ENCODE measurements at regions not wholly inside any gene's neighbourhood (a gene's known extent, or its start where the extent isn't known, plus 50 kb on each side); places are given as distances from the start of the nearest gene placed in this dataset.

DNA sequence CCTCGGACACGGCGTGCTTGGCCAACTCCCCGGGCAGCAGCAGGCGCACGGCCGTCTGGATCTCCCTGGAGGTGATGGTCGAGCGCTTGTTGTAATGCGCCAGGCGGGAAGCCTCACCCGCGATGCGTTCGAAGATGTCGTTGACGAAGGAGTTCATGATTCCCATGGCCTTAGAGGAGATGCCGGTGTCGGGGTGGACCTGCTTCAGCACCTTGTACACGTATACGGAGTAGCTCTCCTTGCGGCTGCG, 101.1 kb upstream of the PRSS16 start (continued):
- TF ChIP-seq, protein P1, sequence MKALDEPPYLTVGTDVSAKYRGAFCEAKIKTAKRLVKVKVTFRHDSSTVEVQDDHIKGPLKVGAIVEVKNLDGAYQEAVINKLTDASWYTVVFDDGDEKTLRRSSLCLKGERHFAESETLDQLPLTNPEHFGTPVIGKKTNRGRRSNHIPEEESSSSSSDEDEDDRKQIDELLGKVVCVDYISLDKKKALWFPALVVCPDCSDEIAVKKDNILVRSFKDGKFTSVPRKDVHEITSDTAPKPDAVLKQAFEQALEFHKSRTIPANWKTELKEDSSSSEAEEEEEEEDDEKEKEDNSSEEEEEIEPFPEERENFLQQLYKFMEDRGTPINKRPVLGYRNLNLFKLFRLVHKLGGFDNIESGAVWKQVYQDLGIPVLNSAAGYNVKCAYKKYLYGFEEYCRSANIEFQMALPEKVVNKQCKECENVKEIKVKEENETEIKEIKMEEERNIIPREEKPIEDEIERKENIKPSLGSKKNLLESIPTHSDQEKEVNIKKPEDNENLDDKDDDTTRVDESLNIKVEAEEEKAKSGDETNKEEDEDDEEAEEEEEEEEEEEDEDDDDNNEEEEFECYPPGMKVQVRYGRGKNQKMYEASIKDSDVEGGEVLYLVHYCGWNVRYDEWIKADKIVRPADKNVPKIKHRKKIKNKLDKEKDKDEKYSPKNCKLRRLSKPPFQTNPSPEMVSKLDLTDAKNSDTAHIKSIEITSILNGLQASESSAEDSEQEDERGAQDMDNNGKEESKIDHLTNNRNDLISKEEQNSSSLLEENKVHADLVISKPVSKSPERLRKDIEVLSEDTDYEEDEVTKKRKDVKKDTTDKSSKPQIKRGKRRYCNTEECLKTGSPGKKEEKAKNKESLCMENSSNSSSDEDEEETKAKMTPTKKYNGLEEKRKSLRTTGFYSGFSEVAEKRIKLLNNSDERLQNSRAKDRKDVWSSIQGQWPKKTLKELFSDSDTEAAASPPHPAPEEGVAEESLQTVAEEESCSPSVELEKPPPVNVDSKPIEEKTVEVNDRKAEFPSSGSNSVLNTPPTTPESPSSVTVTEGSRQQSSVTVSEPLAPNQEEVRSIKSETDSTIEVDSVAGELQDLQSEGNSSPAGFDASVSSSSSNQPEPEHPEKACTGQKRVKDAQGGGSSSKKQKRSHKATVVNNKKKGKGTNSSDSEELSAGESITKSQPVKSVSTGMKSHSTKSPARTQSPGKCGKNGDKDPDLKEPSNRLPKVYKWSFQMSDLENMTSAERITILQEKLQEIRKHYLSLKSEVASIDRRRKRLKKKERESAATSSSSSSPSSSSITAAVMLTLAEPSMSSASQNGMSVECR (CRISPR knock-in tag; IDR thresholded peaks at IDR 0.05; ENCODE audit: borderline replicate concordance) = peak; percentile 65; the same call in 1 of the 2 replicates
- TF ChIP-seq ZNF219 (CRISPR knock-in tag; IDR thresholded peaks at IDR 0.05; ENCODE audit: borderline replicate concordance) = peak; percentile 73; the same call in 1 of the 2 replicates
- 0 out of 2 replicates have a peak, but pooled peaks have one; percentile 26 for TF ChIP-seq TCF7 (CRISPR knock-in tag; IDR thresholded peaks at IDR 0.05; ENCODE audit: low read depth)
- TF ChIP-seq KAT7 (CRISPR knock-in tag; IDR thresholded peaks at IDR 0.05; ENCODE audit: borderline replicate concordance) = 0 out of 2 replicates have a peak, but pooled peaks have one; percentile 3

DNA sequence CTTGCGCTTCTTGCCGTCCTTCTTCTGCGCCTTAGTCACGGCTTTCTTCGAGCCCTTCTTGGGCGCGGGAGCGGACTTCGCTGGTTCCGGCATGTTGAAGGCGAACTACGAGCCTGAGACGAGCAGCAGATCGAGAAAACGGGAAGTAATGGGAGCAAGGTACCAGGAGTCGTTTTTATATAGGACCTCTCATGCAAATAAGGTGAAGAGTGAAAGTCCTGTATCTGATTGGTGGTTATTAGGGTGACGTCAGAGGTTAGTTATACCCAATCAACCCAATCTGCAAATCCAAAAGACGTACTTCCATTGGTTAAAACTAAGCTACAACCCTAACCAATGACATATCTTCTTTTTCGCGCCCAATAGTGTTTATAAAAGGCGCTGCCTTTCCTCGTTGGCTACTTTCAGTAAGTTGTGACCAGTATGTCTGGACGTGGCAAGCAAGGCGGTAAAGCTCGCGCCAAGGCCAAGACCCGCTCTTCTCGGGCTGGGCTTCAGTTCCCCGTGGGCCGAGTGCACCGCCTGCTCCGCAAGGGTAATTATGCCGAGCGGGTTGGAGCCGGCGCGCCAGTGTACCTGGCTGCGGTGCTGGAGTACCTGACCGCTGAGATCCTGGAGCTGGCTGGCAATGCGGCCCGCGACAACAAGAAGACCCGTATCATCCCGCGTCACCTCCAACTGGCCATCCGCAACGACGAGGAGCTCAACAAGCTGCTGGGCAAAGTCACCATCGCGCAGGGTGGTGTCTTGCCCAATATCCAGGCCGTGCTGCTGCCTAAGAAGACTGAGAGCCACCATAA, 100.6 kb upstream of the PRSS16 start:
- ATAC-seq (peak; percentile 67), DNase-seq (ENCODE audit: low spot score) (peak; percentile 80)
- no peak overlapping the region for H3K4me3 Mint-ChIP-seq
- peaks cover 6% of the 10 kb centered on the region; the same call in 1 of the 2 replicates for H3K36me3 Mint-ChIP-seq
- POLR2A ChIA-PET = interaction anchor here (0.6 to 8.3 kb wide), 62 partner anchors 8 to 1181 kb away, joined by 3 to 286 read pairs (median 7); partner anchors contain the start of gene HMGN4
- CTCF ChIA-PET = interaction anchor here (0.7 to 1.2 kb wide), 3 partner anchors 20 to 551 kb away, joined by 3 to 5 read pairs (median 4); no protein-coding TSS in a partner anchor
- H3K27ac Mint-ChIP-seq = no peak overlapping the region
- H3K27me3 Mint-ChIP-seq (ENCODE audit: low read depth) = no peaks in the 10 kb centered on the region
- H3K9me3 Mint-ChIP-seq = no peaks in the 10 kb centered on the region
- peaks cover 23% of the 10 kb centered on the region for H3K4me1 Mint-ChIP-seq
- TF ChIP-seq, protein P2, sequence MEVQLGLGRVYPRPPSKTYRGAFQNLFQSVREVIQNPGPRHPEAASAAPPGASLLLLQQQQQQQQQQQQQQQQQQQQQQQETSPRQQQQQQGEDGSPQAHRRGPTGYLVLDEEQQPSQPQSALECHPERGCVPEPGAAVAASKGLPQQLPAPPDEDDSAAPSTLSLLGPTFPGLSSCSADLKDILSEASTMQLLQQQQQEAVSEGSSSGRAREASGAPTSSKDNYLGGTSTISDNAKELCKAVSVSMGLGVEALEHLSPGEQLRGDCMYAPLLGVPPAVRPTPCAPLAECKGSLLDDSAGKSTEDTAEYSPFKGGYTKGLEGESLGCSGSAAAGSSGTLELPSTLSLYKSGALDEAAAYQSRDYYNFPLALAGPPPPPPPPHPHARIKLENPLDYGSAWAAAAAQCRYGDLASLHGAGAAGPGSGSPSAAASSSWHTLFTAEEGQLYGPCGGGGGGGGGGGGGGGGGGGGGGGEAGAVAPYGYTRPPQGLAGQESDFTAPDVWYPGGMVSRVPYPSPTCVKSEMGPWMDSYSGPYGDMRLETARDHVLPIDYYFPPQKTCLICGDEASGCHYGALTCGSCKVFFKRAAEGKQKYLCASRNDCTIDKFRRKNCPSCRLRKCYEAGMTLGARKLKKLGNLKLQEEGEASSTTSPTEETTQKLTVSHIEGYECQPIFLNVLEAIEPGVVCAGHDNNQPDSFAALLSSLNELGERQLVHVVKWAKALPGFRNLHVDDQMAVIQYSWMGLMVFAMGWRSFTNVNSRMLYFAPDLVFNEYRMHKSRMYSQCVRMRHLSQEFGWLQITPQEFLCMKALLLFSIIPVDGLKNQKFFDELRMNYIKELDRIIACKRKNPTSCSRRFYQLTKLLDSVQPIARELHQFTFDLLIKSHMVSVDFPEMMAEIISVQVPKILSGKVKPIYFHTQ (CRISPR knock-in tag; IDR thresholded peaks at IDR 0.05) = peak; percentile 90; the same call in 1 of the 2 replicates
- TF ChIP-seq, protein P3, sequence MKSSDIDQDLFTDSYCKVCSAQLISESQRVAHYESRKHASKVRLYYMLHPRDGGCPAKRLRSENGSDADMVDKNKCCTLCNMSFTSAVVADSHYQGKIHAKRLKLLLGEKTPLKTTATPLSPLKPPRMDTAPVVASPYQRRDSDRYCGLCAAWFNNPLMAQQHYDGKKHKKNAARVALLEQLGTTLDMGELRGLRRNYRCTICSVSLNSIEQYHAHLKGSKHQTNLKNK (CRISPR knock-in tag; IDR thresholded peaks at IDR 0.05) = peak; percentile 89
- 0 out of 2 replicates have a peak, but pooled peaks have one; percentile 42 for TF ChIP-seq NR1H2 (CRISPR knock-in tag; IDR thresholded peaks at IDR 0.05)
- peak; percentile 34; the same call in 1 of the 2 replicates for TF ChIP-seq ZNF263 (CRISPR knock-in tag; IDR thresholded peaks at IDR 0.05; ENCODE audit: low read depth)
- peak; percentile 33; the same call in 1 of the 2 replicates for TF ChIP-seq JUN (CRISPR knock-in tag; IDR thresholded peaks at IDR 0.05)
- 0 out of 2 replicates have a peak, but pooled peaks have one; percentile 66 for TF ChIP-seq ZNF232 (CRISPR knock-in tag; IDR thresholded peaks at IDR 0.05)
- TF ChIP-seq, protein P4, sequence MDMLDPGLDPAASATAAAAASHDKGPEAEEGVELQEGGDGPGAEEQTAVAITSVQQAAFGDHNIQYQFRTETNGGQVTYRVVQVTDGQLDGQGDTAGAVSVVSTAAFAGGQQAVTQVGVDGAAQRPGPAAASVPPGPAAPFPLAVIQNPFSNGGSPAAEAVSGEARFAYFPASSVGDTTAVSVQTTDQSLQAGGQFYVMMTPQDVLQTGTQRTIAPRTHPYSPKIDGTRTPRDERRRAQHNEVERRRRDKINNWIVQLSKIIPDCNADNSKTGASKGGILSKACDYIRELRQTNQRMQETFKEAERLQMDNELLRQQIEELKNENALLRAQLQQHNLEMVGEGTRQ (CRISPR knock-in tag; IDR thresholded peaks at IDR 0.05) = no peak
- TF ChIP-seq, protein P5, sequence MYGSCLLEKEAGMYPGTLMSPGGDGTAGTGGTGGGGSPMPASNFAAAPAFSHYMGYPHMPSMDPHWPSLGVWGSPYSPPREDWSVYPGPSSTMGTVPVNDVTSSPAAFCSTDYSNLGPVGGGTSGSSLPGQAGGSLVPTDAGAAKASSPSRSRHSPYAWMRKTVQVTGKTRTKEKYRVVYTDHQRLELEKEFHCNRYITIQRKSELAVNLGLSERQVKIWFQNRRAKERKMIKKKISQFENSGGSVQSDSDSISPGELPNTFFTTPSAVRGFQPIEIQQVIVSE (CRISPR knock-in tag; IDR thresholded peaks at IDR 0.05; ENCODE audit: borderline replicate concordance) = peak; percentile 83; the same call in 1 of the 2 replicates
- TF ChIP-seq ZNF138 (CRISPR knock-in tag; conservative IDR thresholded peaks at IDR 0.05) = no peak
- peak; percentile 80 for TF ChIP-seq NFATC4 (CRISPR knock-in tag; IDR thresholded peaks at IDR 0.05)
- TF ChIP-seq, protein P6, sequence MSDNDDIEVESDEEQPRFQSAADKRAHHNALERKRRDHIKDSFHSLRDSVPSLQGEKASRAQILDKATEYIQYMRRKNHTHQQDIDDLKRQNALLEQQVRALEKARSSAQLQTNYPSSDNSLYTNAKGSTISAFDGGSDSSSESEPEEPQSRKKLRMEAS (CRISPR knock-in tag; IDR thresholded peaks at IDR 0.05) = peak; percentile 65
- TF ChIP-seq ZNF317 (CRISPR knock-in tag; IDR thresholded peaks at IDR 0.05; ENCODE audit: borderline replicate concordance, low read depth) = 0 out of 2 replicates have a peak, but pooled peaks have one; percentile 10
- TF ChIP-seq, protein P7, sequence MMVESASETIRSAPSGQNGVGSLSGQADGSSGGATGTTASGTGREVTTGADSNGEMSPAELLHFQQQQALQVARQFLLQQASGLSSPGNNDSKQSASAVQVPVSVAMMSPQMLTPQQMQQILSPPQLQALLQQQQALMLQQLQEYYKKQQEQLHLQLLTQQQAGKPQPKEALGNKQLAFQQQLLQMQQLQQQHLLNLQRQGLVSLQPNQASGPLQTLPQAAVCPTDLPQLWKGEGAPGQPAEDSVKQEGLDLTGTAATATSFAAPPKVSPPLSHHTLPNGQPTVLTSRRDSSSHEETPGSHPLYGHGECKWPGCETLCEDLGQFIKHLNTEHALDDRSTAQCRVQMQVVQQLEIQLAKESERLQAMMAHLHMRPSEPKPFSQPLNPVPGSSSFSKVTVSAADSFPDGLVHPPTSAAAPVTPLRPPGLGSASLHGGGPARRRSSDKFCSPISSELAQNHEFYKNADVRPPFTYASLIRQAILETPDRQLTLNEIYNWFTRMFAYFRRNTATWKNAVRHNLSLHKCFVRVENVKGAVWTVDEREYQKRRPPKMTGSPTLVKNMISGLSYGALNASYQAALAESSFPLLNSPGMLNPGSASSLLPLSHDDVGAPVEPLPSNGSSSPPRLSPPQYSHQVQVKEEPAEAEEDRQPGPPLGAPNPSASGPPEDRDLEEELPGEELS (CRISPR knock-in tag; IDR thresholded peaks at IDR 0.05) = peak; percentile 53; the same call in 1 of the 2 replicates
- TF ChIP-seq, protein P8, sequence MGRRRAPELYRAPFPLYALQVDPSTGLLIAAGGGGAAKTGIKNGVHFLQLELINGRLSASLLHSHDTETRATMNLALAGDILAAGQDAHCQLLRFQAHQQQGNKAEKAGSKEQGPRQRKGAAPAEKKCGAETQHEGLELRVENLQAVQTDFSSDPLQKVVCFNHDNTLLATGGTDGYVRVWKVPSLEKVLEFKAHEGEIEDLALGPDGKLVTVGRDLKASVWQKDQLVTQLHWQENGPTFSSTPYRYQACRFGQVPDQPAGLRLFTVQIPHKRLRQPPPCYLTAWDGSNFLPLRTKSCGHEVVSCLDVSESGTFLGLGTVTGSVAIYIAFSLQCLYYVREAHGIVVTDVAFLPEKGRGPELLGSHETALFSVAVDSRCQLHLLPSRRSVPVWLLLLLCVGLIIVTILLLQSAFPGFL (CRISPR knock-in tag; IDR thresholded peaks at IDR 0.05; ENCODE audit: borderline replicate concordance) = no peak
- no peak; the same call in 1 of the 2 replicates for TF ChIP-seq ATF1 (CRISPR knock-in tag; IDR thresholded peaks at IDR 0.05)

Data from WTC11 (cell line).